CD4-positive, alpha-beta T cell (primary cell): ENCODE measurements at regions not wholly inside any gene's neighbourhood (a gene's known extent, or its start where the extent isn't known, plus 50 kb on each side); places are given as distances from the start of the nearest gene placed in this dataset.

Experiments
- ATAC-seq: fragments of 200-7000 bp; cut with Tn5 transposase; one replicate; pipeline ENCODE4 v1.10.0; 2022; ENCODE audit warnings: mild to moderate bottlenecking; ENCODE audit not compliant: poor library complexity
- CTCF ChIA-PET: fragments of 350-600 bp; sonication (Branson Sonifier 250); formaldehyde crosslinking; loops from one replicate; lab custom pipeline; 2021; ENCODE audit warnings: antibody characterized with exemption, inconsistent platforms; lab: Charles Lee
- POLR2A ChIA-PET: fragments of 350-600 bp; sonication (Branson Sonifier 250); formaldehyde crosslinking; loops from one replicate; lab custom pipeline; 2021; ENCODE audit warnings: antibody characterized with exemption, inconsistent platforms; lab: Charles Lee
- DNase-seq, 14 experiments: peaks; one replicate each; pipeline ENCODE4 v3.0.0-alpha.2; 2013 to 2020; ENCODE audit warnings: mixed read lengths in 2 of 14
- H3K27ac ChIP-seq, 2 donors: one replicate each; pipeline versions ENCODE4 v1.5.1 to v1.7.0; 2013; ENCODE audit warnings: low read length in 2 of 2, low read depth in 1 of 2, mild to moderate bottlenecking in 1 of 2
- H3K27me3 ChIP-seq, 2 experiments: 1 replicate in 1 of 2; 2 replicates in 1 of 2; pipeline versions ENCODE4 v1.6.1 to v1.7.0; 2013; ENCODE audit warnings: low read length in 2 of 2, control low read depth in 1 of 2, mild to moderate bottlenecking in 1 of 2, moderate library complexity in 1 of 2; ENCODE audit not compliant: insufficient read depth in 2 of 2, control insufficient read depth in 1 of 2
- H3K36me3 ChIP-seq: one replicate; pipeline ENCODE4 v1.6.1; 2013; ENCODE audit warnings: low read length, control low read depth; ENCODE audit not compliant: insufficient read depth
- H3K4me1 ChIP-seq: one replicate; pipeline ENCODE4 v1.6.1; 2013; ENCODE audit warnings: low read length, control low read depth; ENCODE audit not compliant: insufficient read depth
- H3K4me3 ChIP-seq: one replicate; pipeline ENCODE4 v1.5.1; 2013; ENCODE audit warnings: mild to moderate bottlenecking, low read length, moderate library complexity
- H3K9me3 ChIP-seq, 2 experiments: 1 replicate in 1 of 2; 2 replicates in 1 of 2; pipeline versions ENCODE4 v1.6.1 to v1.7.0; 2013; ENCODE audit warnings: low read length in 2 of 2, mild to moderate bottlenecking in 2 of 2, control low read depth in 1 of 2, moderate library complexity in 1 of 2; ENCODE audit not compliant: control insufficient read depth in 1 of 2, insufficient read depth in 1 of 2
- H3K27ac Mint-ChIP-seq: one replicate; pipeline ENCODE4 v1.8.0; 2020; ENCODE audit warnings: mixed read lengths
- H3K27me3 Mint-ChIP-seq: one replicate; pipeline ENCODE4 v1.8.0; 2021; ENCODE audit warnings: mixed read lengths
- H3K36me3 Mint-ChIP-seq: one replicate; pipeline ENCODE4 v1.8.0; 2021; ENCODE audit warnings: low read depth, mixed read lengths
- H3K4me1 Mint-ChIP-seq: one replicate; pipeline ENCODE4 v1.8.0; 2021; ENCODE audit warnings: low read depth, mixed read lengths
- H3K4me3 Mint-ChIP-seq: one replicate; pipeline ENCODE4 v1.8.0; 2020; ENCODE audit warnings: mild to moderate bottlenecking, mixed read lengths
- H3K9me3 Mint-ChIP-seq: one replicate; pipeline ENCODE4 v1.8.0; 2020; ENCODE audit warnings: mixed read lengths
- CTCF ChIP-seq: fragments of 200-600 bp; IDR thresholded peaks from one replicate; pipeline ENCODE4 v1.8.0; 2022; ENCODE audit warnings: antibody characterized with exemption, mild to moderate bottlenecking
- intact Hi-C, 2 experiments: fragments of 100-400 bp; cut with DNase I in 1 of 2; cut with micrococcal nuclease in 1 of 2; formaldehyde crosslinking; loops; one replicate each; pipeline versions ENCODE4 v1.15.1 to v1.9.0; 2023 to 2025; cut with DNase I, micrococcal nuclease

DNA sequence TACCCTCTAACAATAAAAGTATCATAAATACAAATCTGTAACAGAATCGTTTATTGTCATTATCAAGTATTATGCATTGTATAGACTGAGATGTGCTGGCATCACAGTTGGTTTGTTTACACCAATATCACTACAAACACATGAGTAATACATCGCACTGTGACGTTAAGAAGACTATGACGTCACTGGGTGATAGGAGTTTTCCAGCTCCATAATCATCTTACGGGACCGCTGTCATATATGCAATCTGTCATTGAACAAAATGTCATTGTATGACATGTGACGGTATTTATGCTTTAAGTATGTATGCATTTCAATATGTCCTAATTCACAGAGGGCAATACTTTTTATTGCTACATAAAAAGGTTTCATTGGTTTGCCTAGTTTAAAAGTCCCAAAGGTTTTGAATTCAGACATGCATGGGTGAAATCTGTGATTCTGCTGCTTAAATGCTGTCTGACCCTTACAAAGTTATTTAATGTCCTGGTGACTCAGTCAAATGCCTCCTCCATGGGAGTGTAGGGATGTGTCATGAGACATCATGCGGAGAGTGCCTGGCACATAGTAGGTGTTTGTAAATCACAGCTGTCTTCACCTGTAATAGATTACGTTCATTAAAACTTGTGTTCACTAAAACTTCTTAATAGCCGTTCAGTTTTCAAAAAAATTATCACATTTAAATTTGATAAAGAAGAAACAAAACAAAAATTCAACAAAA, 160.7 kb upstream of the PDE10A start:
- no peaks in the 10 kb centered on the region for H3K36me3 Mint-ChIP-seq
- H3K27ac ChIP-seq, result no peak overlapping the region
- intact Hi-C loops, result no loop called here

GRCh38 chr6:165822501-165822900, 159.5 kb upstream of the PDE10A start:
- Histone ChIP-seq H3K36me3 (no peaks in the 10 kb centered on the region), H3K27ac (no peak overlapping the region), H3K27me3 (peaks cover 6 to 11% of the 10 kb centered on the region in 2 experiments), H3K4me1 (no peaks in the 10 kb centered on the region), H3K9me3 (peaks cover 0 to under 1% of the 10 kb centered on the region in 2 experiments), H3K4me3 (no peak overlapping the region)
- intact Hi-C loops, result no loop called here
- ATAC-seq (no peak), DNase-seq (no peak)
- Mint-ChIP-seq H3K27me3 (peaks cover 51% of the 10 kb centered on the region), H3K36me3 (no peaks in the 10 kb centered on the region), H3K4me1 (no peaks in the 10 kb centered on the region), H3K27ac (no peak overlapping the region), H3K9me3 (no peaks in the 10 kb centered on the region), H3K4me3 (no peak overlapping the region)
- TF ChIP-seq CTCF, result no peak
- ChIA-PET CTCF (no interaction called here), POLR2A (no interaction called here)

More for the DNA sequence above, 160.7 kb upstream of the PDE10A start:
- Mint-ChIP-seq H3K9me3 (no peaks in the 10 kb centered on the region), H3K4me1 (no peaks in the 10 kb centered on the region), H3K4me3 (no peak overlapping the region), H3K27me3 (peaks cover 51% of the 10 kb centered on the region), H3K27ac (no peak overlapping the region)
- Histone ChIP-seq H3K4me3 (no peak overlapping the region), H3K9me3 (no peaks in the 10 kb centered on the region), H3K36me3 (no peaks in the 10 kb centered on the region), H3K4me1 (no peaks in the 10 kb centered on the region), H3K27me3 (peaks cover 6% of the 10 kb centered on the region in 2 experiments)
- ChIA-PET CTCF (no interaction called here), POLR2A (no interaction called here)
- DNase-seq, result no peak
- TF ChIP-seq CTCF, result no peak
- ATAC-seq, result no peak

GRCh38 chr6:165821754-165822153, 158.7 kb upstream of the PDE10A start:
- Mint-ChIP-seq H3K4me1 (no peaks in the 10 kb centered on the region), H3K36me3 (no peaks in the 10 kb centered on the region), H3K27ac (no peak overlapping the region), H3K27me3 (peaks cover 54% of the 10 kb centered on the region), H3K4me3 (no peak overlapping the region), H3K9me3 (no peaks in the 10 kb centered on the region)
- DNase-seq (no peak), ATAC-seq (no peak)
- Histone ChIP-seq H3K36me3 (no peaks in the 10 kb centered on the region), H3K27ac (no peak overlapping the region), H3K4me3 (no peak overlapping the region), H3K9me3 (peaks cover 0 to 8% of the 10 kb centered on the region in 2 experiments), H3K27me3 (peaks cover 8 to 15% of the 10 kb centered on the region in 2 experiments), H3K4me1 (no peaks in the 10 kb centered on the region)
- ChIA-PET CTCF (no interaction called here), POLR2A (no interaction called here)
- intact Hi-C loops, result no loop called here
- TF ChIP-seq CTCF, result no peak
